ENCODE measurements at regions not wholly inside any gene's neighbourhood (a gene's known extent, or its start where the extent isn't known, plus 50 kb on each side); places are given as distances from the start of the nearest gene placed in this dataset.
"Not testable (repeated sequence)": the region's sequence is repeated elsewhere in the genome, so short reads cannot be mapped to it uniquely, and the experiment has no call there.

- no peak for DNase-seq (ENCODE audit: low read depth)
These were observed 50.4 kb upstream of the FMOD start for GRCh38 chr1:203401199-203401877.

DNA sequence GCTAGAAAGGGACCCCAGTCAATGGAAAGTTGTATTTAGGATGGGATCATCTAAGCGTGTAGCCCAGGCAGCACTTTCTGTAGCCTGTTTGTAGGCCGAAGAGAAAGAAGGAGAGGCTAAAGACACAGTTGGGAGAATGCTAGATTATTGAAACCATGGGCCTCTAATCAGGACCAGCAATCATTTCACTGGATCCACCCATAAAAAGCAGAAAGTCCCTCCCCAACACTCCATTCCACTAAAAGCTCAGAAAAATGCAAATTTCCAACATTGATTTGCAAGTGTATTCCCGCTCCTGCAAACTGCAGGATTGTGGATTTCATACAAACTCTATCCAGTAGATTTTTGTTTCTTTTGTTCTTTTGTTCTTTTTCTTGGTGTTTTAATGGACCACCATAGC, 51.2 kb upstream of the FMOD start:
- DNase-seq (ENCODE audit: low read depth) = no peak

DNA sequence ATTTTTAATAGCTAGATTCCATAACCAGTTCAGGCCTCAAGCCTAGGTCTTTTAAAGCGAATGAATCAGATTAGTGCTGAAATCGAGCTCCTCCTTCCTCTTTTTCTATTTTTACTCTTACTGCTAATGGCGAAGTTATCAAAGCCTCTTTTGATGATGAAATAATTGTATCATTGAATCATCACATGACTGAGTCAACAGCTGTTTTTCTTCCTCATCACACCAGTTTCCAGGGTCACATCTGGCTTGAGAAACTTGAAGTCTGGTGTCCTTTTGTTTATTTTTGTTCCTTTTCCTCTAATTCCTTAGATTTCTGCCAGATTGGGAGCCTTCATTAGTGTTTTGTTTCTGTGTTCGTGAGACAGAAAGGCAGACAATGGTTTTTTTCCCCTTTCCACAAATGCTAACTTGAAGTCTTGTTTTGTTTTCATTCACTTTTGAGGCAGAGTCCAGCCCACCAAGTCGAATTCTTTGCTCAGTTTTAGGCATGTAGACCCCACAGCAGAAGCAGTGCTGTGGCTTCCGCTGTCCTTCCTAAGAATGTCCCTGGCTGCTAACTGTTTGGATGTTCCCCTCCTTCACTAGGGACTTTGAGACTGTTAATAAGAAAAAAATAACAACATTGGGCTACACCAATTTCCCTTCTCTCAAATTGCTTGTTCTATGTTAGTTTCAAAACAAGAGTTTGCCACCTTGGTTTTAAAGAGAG, 51.9 kb upstream of the FMOD start:
- DNase-seq (ENCODE audit: low read depth) = peak; percentile 87

GRCh38 chr1:203403586-203403985, 52.7 kb upstream of the FMOD start:
- no peak for DNase-seq (ENCODE audit: low read depth)

GRCh38 chr1:203404546-203404945, 53.6 kb upstream of the FMOD start:
- no peak for DNase-seq (ENCODE audit: low read depth)

DNA sequence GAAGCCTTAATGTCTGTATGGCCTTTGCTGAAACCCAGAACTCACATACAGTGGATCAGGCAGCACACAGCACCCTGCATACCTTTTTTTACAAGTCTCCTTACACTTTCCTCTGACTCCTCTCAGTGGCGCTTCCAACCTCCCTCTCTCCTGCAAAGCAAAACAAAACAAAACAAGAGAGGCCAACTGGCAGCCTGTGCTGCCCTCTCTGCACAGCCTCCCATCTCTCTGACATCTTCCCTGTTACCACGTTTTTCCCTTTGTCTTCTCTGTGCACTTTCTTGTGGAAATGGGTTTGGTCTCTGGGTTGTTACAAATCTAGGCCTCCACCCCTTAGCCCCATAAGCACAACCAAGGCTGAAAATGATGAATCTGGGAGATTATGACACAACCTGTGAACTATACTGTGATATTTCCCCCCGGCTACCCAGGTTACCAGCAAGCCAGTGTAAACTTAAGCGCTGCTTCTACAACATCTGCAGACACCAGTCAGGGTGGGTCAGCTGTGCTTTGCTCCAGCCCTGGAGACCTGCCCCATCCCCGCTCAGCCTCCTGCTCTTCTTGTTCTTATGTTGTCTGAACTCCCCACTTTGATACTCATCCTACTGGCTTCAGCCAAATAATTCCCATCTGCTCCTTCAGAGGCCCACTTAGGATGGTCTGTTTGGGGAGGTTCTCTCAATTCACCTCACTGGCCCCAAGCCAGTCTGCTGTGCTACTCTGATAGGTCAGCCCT, 54.9 kb upstream of the FMOD start:
- no peak for DNase-seq (ENCODE audit: low read depth)

DNA sequence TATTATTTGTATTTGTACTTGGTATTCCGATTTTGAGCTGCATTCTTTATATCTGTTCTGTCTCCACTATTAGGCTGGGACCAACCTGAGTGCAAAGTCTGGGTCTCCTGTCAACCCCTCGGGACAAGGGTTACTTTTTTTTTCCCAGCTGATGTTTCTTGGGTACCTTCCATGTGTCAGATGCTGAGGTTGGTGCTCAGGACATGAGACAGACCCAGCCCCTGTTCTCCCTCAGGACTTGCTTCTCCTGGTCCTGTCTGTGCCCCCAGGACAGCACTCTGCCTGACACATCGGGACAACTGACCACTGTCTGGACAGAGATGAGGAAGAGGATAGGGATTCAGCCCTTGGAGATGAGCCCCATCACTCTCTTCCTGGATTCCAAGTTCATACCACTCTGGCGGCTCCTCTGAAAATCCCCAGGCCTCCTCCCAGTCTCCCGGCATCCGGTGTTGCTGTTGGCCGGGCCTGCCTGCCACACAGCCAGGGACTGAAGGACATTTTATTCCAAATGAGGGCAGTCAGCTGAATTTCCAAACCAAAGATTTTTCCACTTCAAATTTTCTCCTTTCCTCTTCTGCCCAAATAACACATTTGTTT, 55.6 kb upstream of the FMOD start:
- no peak for DNase-seq (ENCODE audit: low read depth)

DNA sequence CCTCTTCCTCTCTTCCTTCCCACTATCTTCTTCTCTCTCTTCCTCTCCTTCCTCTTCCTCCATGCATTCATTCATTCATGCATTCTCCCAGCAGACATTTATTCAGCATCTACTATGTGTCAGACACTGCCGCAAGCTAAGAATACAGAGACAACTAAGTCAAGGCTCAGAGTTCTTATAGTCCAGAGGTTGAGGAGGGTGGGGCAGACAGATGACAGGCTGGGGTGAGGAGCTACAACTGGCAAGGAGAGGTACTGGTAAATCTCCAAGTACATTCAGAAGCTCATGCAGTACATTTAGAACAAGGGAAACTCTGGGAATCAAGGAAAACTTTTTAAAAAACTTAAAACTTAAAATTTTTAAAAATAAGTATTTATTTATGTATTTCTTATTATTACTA, 56.4 kb upstream of the FMOD start:
- no peak for DNase-seq (ENCODE audit: low read depth)

DNA sequence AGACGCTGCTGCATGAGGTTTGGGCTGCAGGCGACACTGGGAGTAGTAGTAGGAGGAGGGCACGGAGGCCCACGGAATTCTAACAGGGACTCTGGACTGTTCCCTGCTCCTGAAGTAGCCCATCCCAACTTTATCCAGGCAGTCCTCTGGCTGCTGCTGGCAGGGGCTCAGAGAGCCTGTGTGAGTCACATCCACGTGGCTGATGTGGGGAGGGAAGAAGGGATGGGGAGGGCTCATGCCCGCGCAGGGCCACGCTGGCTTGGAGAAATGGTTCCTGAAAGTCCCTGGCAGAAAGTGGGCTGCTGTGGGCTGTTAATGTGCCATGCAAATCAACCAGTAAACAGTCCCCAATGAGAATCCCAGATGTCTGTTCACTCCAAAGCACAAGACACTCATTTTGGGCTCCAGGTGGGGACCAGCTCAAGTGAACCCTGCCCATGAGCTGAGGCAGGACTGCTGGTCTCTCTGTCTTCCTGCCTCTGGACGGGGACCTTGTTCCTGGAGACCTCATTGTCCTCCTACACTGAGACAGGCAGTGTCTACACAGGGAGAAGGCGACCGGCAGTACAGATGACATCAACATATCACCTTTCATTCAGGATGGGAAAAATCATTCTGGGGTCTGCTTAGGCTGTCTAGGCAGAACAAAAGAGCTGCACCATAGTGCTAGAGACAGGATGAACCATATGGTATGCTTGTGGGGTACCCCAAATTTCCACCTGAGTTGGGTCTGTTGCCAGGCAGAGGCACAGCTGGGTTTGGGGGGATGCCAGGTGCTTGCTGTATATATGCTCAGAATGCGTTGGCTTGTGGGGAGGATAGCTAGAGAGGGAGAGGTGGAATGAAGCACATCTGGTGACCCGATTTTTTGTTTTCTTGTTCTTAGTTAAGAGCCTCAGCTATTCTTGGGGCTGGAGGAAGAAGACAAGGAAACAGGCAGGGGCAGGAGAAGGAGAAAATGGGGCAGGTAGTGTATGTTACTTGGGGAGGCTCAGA, 57.9 kb upstream of the FMOD start:
- DNase-seq (ENCODE audit: low read depth) = peak; percentile 81

DNA sequence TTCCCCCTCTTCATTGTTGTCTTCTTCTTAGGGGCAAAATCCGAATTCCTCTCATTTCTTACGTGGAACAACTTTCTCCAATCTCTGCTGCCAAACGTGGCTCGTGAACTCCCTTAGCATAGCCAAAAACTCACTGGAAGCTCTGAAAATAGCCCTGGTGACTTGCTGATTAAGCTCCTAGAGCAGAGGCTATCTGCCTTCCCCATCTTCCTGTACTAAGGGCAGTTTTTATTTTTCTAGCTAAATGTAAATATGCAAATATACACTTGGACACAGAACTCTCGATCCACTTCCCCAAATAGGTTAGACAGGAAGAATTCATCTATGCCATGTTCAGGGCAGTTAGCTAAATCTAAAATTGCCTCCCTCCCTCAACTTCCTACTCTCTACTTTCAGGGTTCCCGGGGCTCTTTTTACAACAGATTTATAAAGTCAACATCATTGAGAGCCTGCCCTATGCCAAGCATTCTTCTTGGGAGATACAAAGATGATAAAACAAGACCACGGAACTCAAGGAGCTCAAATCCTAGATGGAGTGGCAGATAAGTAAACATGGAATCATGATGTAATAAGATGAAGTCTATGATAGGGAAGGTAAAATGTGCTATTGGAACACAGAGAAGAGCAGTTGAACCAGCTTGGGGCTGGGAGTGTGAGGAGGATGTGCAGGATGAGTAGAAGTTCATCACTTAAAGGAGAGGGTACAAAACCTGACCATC, 59.4 kb upstream of the FMOD start:
- no peak for DNase-seq (ENCODE audit: low read depth)

DNA sequence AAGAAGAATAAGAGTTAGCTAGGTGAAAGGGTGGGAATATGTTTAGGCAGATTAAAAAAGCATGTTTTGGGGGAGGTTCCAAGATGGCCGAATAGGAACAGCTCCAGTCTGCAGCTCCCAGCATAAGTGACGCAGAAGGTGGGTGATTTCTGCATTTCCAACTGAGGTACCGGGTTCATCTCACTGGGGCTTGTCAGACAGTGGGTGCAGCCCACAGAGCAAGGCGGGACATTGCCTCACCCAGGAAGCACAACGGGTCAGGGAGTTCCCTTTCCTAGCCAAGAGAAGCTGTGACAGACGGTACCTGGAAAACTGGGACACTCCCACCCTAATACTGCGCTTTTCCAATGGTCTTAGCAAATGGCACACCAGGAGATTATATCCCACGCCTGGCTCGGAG, 60.5 kb upstream of the FMOD start:
- DNase-seq (ENCODE audit: low read depth) = not testable (repeated sequence)

- no peak for DNase-seq (ENCODE audit: low read depth)
These were observed 56.0 kb upstream of the PRELP start for GRCh38 chr1:203419558-203419957.

- DNase-seq (ENCODE audit: low read depth) = no peak
These were observed 55.3 kb upstream of the PRELP start for GRCh38 chr1:203420263-203420662.

- no peak for DNase-seq (ENCODE audit: low read depth)
These were observed 54.4 kb upstream of the PRELP start for GRCh38 chr1:203421246-203421645.

- DNase-seq (ENCODE audit: low read depth) = no peak
These were observed 53.5 kb upstream of the PRELP start for GRCh38 chr1:203422116-203422515.

DNA sequence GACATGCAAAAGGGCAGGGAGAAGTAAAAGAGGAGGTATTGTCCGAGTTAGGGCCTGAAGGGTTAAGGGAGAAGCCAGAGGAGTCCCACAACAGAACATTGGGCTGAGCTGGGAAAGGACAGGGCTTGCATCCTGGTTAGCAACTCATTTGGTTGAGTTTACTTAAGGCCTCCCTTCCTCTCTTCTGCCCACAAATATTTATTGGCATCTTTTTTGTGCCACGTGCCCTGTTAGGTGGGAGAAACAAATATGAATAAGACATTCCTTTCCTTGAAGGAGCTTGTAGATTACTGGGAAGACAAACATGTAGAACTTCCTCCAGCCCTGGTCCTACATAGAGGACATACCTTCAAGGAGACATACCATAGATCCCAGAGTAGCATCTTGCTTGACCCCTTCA, 53.0 kb upstream of the PRELP start:
- DNase-seq (ENCODE audit: low read depth) = no peak

GRCh38 chr1:203424285-203424684, 51.3 kb upstream of the PRELP start:
- DNase-seq (ENCODE audit: low read depth) = no peak

DNA sequence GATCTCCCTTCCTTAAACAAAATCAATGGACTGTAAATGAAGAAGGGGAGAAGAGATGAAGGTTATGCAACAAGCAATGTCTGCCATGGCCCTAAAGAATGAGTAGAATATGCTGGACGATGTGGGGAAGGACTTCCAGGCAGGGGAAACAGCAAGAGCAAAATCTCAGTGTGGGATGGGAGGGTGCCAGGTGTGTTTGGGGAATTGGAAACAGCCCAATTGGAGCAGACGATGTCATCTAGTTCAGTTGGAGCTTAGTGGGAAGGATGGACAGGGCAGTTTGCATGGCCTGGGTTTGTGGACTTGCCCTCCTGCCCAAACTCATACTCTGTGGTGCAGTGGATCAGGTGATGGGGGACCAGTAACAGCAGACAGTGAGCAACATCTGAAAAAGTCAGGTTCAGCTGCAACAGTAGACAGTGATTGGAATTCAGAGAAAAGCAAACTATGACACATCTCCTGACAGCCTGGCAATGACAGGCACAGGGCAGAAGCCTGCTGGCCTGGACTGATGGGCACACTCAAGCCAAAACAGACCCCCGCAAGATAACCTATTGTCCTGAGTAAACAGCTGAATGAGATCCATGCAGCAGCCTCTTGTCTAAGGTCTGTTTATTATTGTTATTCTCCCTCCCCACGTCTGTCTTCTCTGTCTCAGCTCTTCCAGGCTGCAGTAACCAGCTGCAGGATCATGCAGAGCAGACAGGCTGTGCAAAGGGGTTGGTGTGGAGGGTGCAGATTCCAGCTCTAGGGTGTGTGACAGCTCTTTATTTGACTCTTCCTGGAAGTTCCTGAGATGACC, 50.5 kb upstream of the PRELP start:
- DNase-seq (ENCODE audit: low read depth) = no peak

- DNase-seq (ENCODE audit: low read depth) = no peak
These were observed 50.0 kb upstream of the PRELP start for GRCh38 chr1:203425663-203425975.

Measured in stromal cell of bone marrow (primary cell).